Astrocyte of the cerebellum (primary cell): ENCODE measurements at regions not wholly inside any gene's neighbourhood (a gene's known extent, or its start where the extent isn't known, plus 50 kb on each side); places are given as distances from the start of the nearest gene placed in this dataset.

Source experiments
- DNase-seq: peaks from one replicate; pipeline ENCODE4 v3.0.0-alpha.2; 2011; ENCODE audit warnings: low read depth
- H3K4me3 ChIP-seq: 2 replicates; pipeline ENCODE4 v1.5.1; 2011; ENCODE audit warnings: mild to moderate bottlenecking, low read depth, low read length, moderate library complexity
- in situ Hi-C: cut with HindIII; loops from 2 replicates; pipeline ENCODE4 v1.10.0; 2017; ENCODE audit warnings: low sequenced_read_pairs
- TF ChIP-seq, protein P1 (sequence below): IDR thresholded peaks from 2 replicates; pipeline ENCODE4 v1.5.1; 2012; ENCODE audit warnings: low read length, low read depth, moderate library complexity, mild to moderate bottlenecking; ENCODE audit errors: missing control alignments

DNA sequence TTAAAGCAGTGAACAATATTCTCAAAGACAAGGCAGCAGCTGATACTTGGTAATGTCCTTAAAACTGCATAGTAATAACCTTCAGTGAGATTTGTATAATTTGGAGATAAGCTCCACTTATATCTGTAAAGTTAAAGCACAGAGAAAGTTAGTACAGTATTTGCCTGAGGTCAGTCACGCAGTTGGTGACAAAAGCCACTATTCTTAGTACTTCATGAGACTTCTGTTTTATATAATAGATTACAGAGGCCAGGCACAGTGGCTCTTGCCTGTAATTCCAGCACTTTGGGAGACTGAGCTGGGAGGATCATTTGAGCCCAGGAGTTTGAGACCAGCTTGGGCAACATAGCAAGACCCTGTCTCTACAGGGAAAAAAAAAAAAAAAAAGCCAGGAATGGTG lies 266.4 kb upstream of the DMRT1 start:
- TF ChIP-seq, protein P1, sequence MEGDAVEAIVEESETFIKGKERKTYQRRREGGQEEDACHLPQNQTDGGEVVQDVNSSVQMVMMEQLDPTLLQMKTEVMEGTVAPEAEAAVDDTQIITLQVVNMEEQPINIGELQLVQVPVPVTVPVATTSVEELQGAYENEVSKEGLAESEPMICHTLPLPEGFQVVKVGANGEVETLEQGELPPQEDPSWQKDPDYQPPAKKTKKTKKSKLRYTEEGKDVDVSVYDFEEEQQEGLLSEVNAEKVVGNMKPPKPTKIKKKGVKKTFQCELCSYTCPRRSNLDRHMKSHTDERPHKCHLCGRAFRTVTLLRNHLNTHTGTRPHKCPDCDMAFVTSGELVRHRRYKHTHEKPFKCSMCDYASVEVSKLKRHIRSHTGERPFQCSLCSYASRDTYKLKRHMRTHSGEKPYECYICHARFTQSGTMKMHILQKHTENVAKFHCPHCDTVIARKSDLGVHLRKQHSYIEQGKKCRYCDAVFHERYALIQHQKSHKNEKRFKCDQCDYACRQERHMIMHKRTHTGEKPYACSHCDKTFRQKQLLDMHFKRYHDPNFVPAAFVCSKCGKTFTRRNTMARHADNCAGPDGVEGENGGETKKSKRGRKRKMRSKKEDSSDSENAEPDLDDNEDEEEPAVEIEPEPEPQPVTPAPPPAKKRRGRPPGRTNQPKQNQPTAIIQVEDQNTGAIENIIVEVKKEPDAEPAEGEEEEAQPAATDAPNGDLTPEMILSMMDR, result no peak
- DNase-seq, result no peak

GRCh38 chr9:580652-581342 lies 260.7 kb upstream of the DMRT1 start:
- no peak for DNase-seq
- no peak overlapping the region for H3K4me3 ChIP-seq
- TF ChIP-seq, protein P1, result no peak
- in situ Hi-C loops, result no loop called here

More for the DNA sequence above, 266.4 kb upstream of the DMRT1 start:
- H3K4me3 ChIP-seq, result no peak overlapping the region
- in situ Hi-C loops, result no loop called here

GRCh38 chr9:581673-582497 lies 259.6 kb upstream of the DMRT1 start:
- DNase-seq, result no peak
- no peak overlapping the region for H3K4me3 ChIP-seq
- TF ChIP-seq, protein P1, result no peak
- in situ Hi-C loops, result no loop called here

DNA sequence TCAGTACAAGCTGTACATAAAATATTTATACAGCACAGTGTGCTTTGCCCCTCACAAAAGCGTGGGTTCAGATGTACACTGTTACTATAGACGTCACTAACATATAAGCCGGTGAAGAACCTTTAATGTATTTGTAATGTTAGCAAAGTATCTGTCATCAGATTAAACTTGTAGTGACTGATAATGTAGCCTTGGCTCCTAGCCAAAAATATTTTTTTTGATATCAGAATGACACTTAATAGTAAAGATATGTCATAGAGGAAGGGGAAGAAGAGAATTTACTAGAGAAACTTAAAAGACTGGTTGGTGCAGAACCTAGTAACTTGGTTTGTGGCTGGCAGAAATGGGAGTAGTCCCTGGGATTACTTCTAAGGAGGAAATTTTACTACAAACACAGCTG lies 258.7 kb upstream of the DMRT1 start:
- no peak for DNase-seq
- TF ChIP-seq, protein P1, result no peak
- no peak overlapping the region for H3K4me3 ChIP-seq
- in situ Hi-C loops, result no loop called here

- no peak overlapping the region for H3K4me3 ChIP-seq
- TF ChIP-seq, protein P1, result no peak
- in situ Hi-C loops, result no loop called here
- no peak for DNase-seq
Measured at GRCh38 chr9:587527-587926, 254.0 kb upstream of the DMRT1 start.

- TF ChIP-seq, protein P1, result no peak
- no peak overlapping the region for H3K4me3 ChIP-seq
- no peak for DNase-seq
- in situ Hi-C loops, result no loop called here
Measured at GRCh38 chr9:588981-589380, 252.5 kb upstream of the DMRT1 start.
